ENCODE measurements at regions not wholly inside any gene's neighbourhood (a gene's known extent, or its start where the extent isn't known, plus 50 kb on each side); places are given as distances from the start of the nearest gene placed in this dataset.
"Not testable (repeated sequence)": the region's sequence is repeated elsewhere in the genome, so short reads cannot be mapped to it uniquely, and the experiment has no call there.

DNA sequence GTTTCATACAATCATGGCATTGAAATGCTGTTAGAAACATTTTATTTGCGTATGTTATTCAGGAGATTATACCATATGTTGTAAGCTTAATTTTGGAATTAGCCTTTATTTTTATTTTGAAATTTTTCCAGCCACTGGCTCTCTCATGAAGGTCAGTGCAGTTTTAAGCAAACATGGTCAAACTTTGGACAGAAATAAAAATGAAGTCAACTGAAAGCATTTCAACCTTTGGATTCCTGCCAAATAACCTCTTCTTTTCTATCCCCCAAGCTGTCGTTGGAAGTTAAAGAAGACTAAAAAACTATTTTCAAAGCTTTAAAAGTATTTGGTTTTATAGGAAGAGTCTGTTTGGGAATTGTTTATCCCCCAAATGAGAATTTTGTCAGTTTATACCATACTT lies 846.6 kb downstream of the MCTP2 start:
- no peaks in the 10 kb centered on the region for H3K9me3 ChIP-seq
- DNase-seq: no peak
- no peaks in the 10 kb centered on the region for H3K36me3 ChIP-seq
- no peak for ATAC-seq
- no peak overlapping the region for H3K4me3 ChIP-seq
- intact Hi-C loops (cut with DNase I): no loop called here
- H3K4me1 ChIP-seq: no peaks in the 10 kb centered on the region
- H3K27me3 ChIP-seq: no peaks in the 10 kb centered on the region
- no peak overlapping the region for H3K27ac ChIP-seq
- TF ChIP-seq, protein P1, sequence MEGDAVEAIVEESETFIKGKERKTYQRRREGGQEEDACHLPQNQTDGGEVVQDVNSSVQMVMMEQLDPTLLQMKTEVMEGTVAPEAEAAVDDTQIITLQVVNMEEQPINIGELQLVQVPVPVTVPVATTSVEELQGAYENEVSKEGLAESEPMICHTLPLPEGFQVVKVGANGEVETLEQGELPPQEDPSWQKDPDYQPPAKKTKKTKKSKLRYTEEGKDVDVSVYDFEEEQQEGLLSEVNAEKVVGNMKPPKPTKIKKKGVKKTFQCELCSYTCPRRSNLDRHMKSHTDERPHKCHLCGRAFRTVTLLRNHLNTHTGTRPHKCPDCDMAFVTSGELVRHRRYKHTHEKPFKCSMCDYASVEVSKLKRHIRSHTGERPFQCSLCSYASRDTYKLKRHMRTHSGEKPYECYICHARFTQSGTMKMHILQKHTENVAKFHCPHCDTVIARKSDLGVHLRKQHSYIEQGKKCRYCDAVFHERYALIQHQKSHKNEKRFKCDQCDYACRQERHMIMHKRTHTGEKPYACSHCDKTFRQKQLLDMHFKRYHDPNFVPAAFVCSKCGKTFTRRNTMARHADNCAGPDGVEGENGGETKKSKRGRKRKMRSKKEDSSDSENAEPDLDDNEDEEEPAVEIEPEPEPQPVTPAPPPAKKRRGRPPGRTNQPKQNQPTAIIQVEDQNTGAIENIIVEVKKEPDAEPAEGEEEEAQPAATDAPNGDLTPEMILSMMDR (IDR thresholded peaks at IDR 0.05): no peak

DNA sequence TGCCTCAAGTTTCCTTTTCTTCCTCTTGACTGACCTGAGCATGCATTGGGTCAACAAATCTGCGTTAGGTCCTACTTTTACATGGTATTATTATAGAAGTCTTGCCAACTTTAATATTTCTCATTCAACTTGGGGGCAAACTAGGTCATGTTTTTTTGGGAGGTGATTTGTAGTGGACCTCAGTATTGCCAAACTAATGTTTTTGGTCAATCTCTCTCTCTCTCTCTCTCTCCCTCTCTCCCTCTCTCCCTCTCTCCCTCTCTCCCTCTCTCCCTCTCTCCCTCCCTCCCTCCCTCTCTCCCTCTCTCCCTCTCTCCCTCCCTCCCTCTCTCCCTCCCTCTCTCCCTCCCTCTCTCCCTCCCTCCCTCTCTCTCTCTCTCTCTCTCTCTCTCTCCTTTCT lies 848.9 kb downstream of the MCTP2 start:
- H3K9me3 ChIP-seq; H3K4me1 ChIP-seq; DNase-seq; H3K27ac ChIP-seq; H3K4me3 ChIP-seq; intact Hi-C loops (cut with DNase I); H3K27me3 ChIP-seq; ATAC-seq; H3K36me3 ChIP-seq: not testable (repeated sequence)

DNA sequence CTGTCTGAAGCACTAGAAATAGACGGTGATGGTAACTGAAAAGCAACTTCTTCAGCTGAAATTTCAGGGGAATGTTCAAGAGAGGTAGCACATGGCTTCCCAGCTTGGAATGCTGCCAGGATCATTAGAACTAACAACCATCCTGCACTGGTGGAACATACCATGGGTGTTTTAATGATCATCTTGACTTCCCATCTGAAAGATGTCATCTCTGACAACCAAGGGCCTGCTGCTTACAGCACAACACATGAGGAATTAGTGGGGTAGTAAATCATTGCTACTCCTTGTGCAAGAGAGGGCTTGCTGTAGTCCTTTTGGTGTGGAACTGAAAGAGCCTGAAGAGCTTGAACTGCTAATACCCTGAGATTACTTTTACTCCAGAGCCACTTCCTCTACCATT lies 853.7 kb downstream of the MCTP2 start:
- no peaks in the 10 kb centered on the region for H3K9me3 ChIP-seq
- H3K27me3 ChIP-seq: no peaks in the 10 kb centered on the region
- intact Hi-C loops (cut with DNase I): no loop called here
- peaks cover 4% of the 10 kb centered on the region for H3K4me1 ChIP-seq
- ATAC-seq: no peak
- no peak overlapping the region for H3K4me3 ChIP-seq
- no peak for DNase-seq
- no peak overlapping the region for H3K27ac ChIP-seq
- no peaks in the 10 kb centered on the region for H3K36me3 ChIP-seq
- TF ChIP-seq, protein P1 (IDR thresholded peaks at IDR 0.05): no peak

DNA sequence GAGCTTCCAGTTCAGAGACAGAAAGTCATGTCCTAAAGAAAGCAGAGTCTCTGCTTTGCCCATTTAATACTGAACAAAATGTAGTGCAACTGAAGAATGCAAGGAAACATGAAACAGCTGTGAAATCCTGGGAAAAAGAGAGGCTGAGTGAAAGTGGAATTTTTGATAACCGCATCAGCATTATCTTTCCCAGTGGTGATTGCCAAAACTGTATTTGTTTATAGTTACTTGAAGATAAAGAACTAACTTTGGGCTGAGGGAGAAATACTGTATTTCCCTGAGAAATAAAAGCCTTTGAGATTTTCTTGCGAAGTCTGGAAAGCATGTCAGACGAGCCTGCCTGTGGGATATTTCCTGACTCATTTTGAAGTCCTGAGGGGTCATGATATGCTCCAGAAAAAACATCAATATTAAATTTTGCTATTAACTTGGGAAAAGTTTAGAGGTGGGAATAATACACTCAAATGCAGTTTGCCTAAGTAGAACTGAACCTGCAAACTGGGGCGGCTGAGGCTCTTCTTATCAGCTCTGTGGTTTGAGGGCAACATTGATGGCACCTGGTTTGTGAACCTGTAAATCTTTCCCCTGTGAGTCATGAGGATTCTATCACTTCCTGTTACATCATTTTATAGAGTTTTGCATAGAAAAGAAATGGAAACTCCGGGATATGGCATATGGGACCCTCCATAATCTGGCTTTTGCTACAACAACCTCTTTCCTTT lies 855.3 kb downstream of the MCTP2 start:
- peaks cover 4% of the 10 kb centered on the region for H3K4me1 ChIP-seq
- ATAC-seq (no peak), DNase-seq (no peak)
- TF ChIP-seq, protein P1 (IDR thresholded peaks at IDR 0.05): no peak
- no peaks in the 10 kb centered on the region for H3K27me3 ChIP-seq
- intact Hi-C loops (cut with DNase I): no loop called here
- H3K27ac ChIP-seq: no peak overlapping the region
- H3K9me3 ChIP-seq: no peaks in the 10 kb centered on the region
- H3K4me3 ChIP-seq: no peak overlapping the region
- H3K36me3 ChIP-seq: no peaks in the 10 kb centered on the region

DNA sequence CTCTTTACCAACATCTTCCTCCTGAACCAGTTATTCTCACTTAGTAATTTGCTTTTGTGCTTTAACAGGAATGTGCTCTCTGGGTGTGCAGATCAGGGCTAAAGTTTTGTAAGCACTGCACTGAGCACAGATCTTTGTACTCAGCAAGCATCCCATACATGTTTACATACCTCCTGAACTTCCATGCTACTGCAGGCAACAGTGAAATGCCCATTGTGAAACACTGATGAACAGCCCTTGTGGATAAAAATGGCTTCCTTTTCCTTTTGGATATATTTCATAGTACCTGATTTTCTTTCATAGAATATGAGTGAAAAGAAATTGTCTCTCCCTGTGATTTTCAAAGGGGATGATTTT lies 855.9 kb downstream of the MCTP2 start:
- no peaks in the 10 kb centered on the region for H3K36me3 ChIP-seq
- intact Hi-C loops (cut with DNase I): no loop called here
- DNase-seq: no peak
- H3K27ac ChIP-seq: no peak overlapping the region
- TF ChIP-seq, protein P1 (IDR thresholded peaks at IDR 0.05): no peak
- H3K4me1 ChIP-seq: peaks cover 4% of the 10 kb centered on the region
- ATAC-seq: no peak
- H3K9me3 ChIP-seq: no peaks in the 10 kb centered on the region
- H3K4me3 ChIP-seq: no peak overlapping the region
- no peaks in the 10 kb centered on the region for H3K27me3 ChIP-seq

DNA sequence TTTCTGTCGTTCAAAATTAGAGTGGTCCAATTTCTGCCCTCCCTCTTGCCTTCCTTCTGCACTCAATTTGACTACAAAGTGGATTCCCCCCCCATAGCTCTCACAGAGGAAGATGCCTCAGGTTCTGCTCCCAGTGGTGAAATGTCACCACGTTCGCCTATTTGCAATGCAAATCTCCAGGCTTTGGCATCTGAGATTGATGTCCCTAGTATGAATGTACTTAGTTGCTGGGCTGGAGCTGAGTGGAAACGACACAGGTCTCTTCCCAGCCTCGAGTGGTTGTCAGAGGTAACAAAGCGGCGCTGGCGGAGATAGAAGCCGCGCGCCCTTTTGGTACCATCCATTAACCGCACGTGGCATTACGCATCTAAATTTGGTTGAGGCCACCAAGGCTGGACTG lies 860.1 kb downstream of the MCTP2 start:
- Histone ChIP-seq H3K9me3 (no peaks in the 10 kb centered on the region), H3K36me3 (no peaks in the 10 kb centered on the region), H3K4me1 (no peaks in the 10 kb centered on the region), H3K4me3 (no peak overlapping the region), H3K27me3 (no peaks in the 10 kb centered on the region), H3K27ac (no peak overlapping the region)
- DNase-seq: no peak
- no peak for ATAC-seq
- intact Hi-C loops (cut with DNase I): no loop called here
- TF ChIP-seq, protein P1 (IDR thresholded peaks at IDR 0.05): no peak
